ENCODE measurements at regions not wholly inside any gene's neighbourhood (a gene's known extent, or its start where the extent isn't known, plus 50 kb on each side); places are given as distances from the start of the nearest gene placed in this dataset.

- no peak for TF ChIP-seq CTCF (IDR thresholded peaks at IDR 0.05)
- no peak for TF ChIP-seq OVOL2 (CRISPR knock-in tag; IDR thresholded peaks at IDR 0.05; ENCODE audit: borderline replicate concordance)
- TF ChIP-seq ZNF532 (CRISPR knock-in tag; IDR thresholded peaks at IDR 0.05; ENCODE audit: borderline replicate concordance): no peak
- no peak for TF ChIP-seq ZNF671 (CRISPR knock-in tag; IDR thresholded peaks at IDR 0.05)
- TF ChIP-seq ZNF317 (CRISPR knock-in tag; IDR thresholded peaks at IDR 0.05; ENCODE audit: borderline replicate concordance, low read depth): no peak
- TF ChIP-seq ZNF263 (CRISPR knock-in tag; IDR thresholded peaks at IDR 0.05; ENCODE audit: low read depth): no peak
- no peak for TF ChIP-seq ZNF416 (CRISPR knock-in tag; IDR thresholded peaks at IDR 0.05)
- TF ChIP-seq ZNF512 (CRISPR knock-in tag; IDR thresholded peaks at IDR 0.05; ENCODE audit: borderline replicate concordance): no peak
Observed at GRCh38 chr10:2950546-2950945, 116.8 kb upstream of the PFKP start.
